ENCODE measurements at regions not wholly inside any gene's neighbourhood (a gene's known extent, or its start where the extent isn't known, plus 50 kb on each side); places are given as distances from the start of the nearest gene placed in this dataset.

DNA sequence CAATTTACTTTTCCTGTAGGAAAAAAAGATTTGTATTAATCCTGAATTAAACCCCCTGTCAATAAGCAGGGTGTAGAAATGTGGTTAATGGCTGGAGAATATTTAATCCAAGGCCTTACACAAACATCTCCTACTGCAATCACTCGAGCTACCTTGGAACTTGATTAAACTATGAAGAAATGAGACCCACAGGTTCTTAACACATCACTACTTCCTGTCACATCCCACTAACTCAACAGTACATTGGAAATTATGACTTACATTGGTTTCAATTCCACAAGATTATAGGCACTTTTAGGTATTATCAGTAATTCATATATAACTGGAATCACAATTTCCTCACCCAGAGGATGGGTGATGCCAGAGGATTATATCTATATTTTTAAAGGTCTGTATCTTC lies 480.3 kb downstream of the MRPL39 start:
- TF ChIP-seq CTCF (IDR thresholded peaks at IDR 0.05) (no peak), POLR2A (IDR thresholded peaks at IDR 0.05) (no peak)

All from lower leg skin (tissue), 3 donors.